Muscle of arm (tissue), 1 donor: ENCODE measurements at regions not wholly inside any gene's neighbourhood (a gene's known extent, or its start where the extent isn't known, plus 50 kb on each side); places are given as distances from the start of the nearest gene placed in this dataset.
"Not testable (repeated sequence)": the region's sequence is repeated elsewhere in the genome, so short reads cannot be mapped to it uniquely, and the experiment has no call there.

Experiments used
- DNase-seq: peaks from one replicate; pipeline ENCODE4 v3.0.0-alpha.2; 2013

DNA sequence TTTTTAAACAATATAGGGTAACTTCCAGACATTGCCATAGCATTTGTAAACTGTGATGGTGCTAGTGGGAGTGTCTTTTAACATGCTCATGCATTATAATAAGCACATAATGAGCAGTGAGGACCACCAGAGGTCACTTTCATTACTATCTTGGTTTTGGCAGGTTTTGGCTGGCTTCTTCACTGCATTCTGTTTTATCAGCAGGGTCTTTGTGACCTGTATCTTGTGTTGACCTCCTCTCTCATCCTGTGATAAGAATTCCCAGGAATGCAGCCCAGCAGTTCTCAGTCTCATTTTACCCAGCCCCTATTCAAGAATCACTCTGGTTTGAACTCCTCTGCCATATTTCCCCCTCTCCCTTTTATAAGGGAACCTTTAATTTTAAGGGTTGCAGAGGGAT, 91.3 kb downstream of the ZNF467 start:
- no peak for DNase-seq

DNA sequence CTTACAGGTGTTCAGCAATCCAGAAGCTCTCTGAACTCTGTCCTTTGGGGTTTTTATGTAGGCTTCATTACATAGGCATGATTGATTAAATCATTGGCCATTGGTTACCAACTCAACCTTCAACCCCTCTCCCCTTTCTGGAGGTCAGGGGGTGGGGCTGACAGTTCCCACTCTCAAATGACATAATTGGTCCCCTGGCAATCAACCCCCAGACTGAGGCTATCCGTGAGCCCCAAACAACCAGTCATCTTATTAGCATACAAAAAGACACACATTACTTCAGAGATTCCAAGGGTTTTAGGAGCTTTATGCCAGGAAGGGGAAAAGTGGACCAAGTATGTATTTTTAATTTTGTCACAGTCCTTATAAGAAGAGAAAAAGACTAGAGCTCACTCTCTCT, 92.1 kb downstream of the ZNF467 start:
- DNase-seq, result no peak

DNA sequence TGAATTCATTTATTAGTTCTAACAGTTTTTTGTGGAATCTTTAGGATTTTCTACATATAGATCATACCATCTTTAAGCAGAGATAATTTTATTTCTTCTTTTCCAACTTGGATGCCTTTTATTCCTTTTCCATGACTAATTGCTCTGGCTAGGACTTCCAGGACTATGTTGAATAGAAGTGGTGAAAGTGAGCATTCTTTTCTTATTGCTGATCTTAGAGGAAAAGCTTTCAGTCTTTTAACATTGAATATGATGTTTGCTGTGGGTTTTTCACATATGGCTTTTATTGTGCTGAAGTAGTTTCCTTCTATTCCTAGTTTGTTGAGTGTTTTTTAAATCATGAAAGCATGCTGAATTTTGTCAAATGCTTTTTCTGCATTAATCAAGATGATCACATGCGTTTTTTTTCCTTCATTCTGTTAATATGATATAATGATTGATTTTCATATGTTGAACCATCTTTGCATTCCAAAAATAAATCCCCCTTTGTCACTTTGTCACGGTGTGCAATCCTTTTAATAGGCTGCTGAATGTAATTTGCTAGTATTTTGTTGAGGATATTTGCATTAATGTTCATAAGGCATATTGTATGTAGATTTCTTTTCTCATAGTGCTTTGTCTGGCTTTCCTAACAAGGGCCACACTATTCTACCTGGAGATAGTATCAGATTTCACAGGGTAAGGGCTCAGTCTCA, 92.9 kb downstream of the ZNF467 start:
- no peak for DNase-seq

DNA sequence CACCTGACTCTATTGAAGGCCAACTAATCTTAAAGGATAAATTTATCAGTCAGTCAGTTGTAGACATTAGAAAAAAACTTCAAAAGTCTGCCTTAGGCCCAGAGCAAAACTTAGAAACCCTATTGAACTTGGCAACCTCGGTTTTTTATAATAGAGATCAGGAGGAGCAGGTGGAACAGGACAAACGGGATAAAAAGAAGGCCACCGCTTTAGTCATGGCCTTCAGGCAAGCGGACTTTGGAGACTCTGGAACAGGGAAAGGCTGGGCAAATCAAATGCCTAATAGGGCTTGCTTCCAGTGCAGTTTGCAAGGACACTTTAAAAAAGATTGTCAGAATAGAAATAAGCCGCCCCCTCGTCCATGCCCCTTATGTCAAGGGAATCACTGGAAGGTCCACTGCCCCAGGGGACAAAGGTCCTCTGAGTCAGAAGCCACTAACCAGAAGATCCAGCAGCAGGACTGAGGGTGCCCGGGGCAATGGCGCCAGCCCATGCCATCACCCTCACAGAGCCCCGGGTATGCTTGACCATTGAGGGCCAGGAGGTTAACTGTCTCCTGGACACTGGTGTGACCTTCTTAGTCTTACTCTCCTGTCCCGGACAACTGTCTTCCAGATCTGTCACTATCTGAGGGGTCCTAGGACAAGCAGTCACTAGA, 98.5 kb downstream of the ZNF467 start:
- not testable (repeated sequence) for DNase-seq

DNA sequence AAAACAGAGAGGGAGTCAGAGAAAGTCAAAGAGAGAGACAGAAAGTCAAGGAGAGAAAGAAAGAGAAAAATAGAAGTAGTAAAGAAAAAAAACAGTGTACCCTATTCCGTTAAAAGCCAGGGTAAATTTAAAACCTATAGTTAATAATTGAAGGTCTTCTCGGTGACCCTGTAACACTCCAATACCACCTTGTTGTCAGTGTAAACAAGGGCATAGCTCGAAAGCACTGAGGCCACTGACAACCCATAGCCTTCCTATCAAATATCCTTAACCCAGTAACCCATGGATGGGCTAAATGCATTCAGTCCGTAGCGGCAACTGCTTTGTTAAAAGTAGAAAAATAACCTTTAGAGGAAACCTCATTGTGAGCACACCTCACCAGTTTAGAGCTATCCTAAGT, 100.4 kb downstream of the ZNF467 start:
- DNase-seq, result no peak

DNA sequence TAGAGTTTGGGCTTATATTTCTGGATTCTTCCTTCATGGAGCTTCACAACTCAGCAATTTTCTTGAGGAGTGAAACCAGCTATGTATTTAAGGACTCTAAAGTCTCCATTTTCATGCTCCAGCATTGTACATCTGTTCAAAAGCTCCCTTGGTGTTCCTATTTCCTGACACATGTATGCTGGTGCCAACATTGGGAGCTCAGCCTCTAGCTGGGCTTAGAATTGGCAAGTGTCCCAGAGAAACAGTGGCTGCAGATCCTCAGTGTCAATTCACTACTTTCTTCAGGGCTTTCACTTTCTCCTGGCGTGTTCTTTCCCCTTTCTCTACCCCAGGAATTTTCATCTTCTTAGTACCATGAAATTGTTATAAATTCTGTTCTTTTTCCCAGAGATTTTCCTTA, 103.1 kb downstream of the ZNF467 start:
- DNase-seq, result peak; percentile 54

DNA sequence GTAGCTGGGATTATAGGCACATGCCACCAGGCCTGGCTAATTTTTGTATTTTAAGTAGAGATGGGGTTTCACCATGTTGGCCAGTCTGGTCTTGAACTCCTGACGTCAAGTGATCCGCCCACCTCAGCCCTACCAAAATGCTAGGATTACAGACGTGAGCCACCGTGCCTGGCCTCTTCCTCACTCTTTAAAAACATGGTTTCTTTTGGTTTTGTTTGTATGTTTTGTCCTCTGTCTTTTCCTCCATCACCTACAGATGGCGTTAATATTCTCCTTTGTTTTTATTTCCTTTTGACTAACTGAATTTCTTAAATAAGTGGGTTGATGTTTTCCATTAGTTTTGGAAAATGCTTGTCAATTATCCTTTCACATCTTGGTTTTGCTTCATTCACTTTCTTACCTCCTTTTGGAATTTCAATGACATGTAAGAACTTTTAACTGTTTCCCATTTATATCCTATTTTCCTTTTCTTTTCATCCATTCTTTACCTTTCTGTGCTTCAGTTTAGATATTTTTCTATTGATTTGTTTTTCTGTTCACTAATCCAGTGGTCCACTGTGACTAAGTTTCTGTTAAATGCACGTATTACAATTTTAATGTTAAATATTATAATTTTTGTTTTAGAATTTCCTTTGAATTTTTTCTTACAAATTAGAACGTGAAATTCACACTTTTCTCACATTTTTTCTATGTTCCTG, 104.1 kb downstream of the ZNF467 start:
- DNase-seq, result no peak

DNA sequence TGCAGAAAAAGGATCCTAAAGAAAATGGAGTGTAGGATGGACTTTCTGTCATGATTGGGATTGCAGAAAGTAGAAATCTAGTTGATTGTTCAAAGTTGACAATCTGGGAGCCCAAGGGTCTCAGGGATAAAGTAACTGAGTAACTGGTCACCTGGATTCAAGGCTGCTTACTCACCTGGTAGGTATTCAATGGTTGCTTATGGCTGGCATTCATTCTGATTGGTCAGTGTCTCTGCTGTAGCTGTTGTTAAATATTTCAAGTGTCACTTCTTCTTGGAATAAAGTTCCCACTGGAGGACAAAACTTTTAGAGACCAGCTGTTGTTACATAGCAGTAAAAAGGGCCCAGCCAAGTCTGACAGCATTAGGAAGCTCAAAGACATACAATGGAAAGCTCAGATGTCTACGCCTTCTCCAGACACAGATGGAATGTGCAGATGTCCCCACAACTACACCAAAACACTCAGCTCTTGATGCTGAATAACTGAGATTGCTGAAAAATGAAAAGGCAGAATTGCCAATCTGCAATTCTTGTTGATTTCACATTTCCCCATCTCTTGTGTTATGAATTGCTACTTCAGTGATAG, 106.9 kb downstream of the ZNF467 start:
- no peak for DNase-seq

DNA sequence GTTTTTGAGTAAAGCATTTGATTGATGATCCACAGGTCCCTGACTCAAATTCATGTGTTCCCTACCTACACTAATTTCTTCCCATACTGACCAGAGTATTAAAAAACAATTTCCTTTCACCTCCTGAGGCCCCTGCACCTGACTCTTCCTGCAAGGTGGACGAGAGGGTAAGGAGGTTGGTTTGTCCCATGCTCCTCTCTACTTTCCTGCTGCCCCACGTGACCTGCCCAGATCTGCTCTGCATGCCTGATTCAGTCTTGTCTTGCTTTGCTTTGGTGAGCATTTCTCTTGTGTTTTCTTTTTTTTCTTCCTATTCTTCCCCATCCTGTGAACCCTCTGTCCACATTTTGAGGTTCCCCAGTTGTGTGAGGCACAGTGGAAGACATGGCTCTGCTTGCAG, 107.8 kb downstream of the ZNF467 start:
- not testable (repeated sequence) for DNase-seq

DNA sequence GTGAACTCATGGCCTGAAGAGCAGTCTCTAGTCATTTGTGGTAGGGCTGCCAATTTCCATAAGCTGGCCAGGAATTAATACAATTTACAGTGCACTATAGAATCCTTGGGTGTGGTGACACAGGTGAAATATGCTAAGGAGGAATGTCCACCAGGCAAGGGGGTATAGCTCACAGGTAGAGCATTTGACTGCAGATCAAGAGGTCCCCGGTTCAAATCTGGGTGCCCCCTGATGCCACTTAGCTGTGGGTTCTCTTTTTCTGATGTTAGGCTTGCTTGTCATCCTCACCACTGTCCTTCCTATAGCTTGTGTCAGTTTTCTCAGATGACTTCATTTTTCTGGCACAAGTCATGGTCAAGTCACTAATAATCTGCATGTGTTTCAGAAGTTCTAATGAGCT, 108.7 kb downstream of the ZNF467 start:
- no peak for DNase-seq

DNA sequence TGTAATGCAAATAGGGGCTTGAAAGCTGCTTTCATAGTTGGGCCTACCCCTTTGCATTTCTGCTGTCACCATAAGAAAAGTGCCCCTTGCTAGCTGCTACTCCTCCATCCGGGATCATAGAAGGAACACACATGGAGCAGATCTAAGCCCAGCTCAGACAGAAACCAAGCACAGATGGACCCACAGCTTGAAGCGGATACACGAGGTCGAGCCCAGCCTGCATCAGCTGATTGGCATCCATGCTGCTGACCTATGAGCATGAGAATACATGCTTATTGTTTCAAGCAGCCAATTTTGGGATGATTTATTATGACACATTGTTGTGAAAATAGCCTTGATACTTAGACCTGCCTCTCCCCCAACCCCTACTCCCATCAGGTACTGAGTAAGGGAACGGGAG, 109.2 kb downstream of the ZNF467 start:
- no peak for DNase-seq

DNA sequence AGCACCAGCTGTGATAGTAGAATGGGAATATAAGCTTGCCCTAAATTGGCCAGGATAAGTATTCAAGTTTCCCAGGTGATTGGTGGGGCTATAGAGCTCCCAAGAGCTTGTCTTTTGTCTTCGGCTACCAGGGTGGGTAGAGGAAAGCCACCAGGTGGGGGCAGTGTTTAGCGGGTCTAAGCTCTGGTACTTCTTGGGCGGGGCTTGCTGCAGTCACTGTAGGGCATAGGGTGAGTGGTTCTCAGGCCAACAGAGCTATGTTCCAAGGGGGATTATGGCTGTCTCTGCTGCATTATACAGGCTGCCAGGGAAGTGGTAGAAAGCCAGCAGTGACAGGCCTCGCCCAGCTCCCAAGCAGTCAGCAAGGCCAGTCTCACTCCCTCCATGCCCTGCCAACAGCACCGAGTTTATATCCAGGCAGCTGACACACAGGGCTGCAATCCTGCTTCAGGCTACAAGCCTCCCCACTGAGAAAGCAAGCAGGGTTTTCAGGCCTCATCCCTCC, 110.7 kb downstream of the ZNF467 start:
- peak; percentile 38 for DNase-seq

DNA sequence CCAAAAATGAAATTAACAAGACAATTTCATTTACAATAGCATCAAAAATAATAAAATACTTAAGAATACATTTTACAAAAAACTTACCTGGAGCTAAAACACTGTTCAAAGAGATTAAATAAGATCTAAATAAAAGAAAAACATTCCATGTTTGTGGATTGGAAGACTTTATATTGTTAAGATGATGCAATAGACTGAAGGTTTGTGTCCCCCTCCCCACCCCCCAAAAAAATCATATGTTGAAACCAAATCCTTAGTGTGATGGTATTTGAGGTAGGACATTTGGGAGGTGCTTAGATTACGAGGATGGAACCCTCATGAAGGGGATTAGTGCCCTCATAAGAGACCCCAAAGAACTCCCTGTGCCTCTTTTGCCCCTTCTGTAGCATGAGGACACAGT, 117.6 kb downstream of the ZNF467 start:
- DNase-seq, result no peak

DNA sequence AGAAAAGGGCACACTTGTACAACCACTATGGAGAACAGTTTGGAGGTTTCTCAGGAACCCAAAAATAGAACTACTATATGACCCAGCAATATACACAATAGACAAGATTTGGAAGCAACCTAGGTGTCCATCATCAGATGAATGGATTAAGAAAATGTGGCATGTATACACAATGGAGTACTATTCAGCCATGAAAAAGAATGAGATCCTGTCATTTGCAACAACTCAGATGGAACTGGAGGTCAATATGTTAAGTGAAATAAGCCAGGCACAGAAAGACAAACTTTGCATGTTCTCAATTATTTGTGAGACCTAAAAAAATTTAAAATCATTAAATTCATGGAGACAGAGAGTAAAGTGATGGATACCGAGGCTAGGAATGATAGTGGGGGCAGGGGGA, 118.8 kb downstream of the ZNF467 start:
- no peak for DNase-seq

DNA sequence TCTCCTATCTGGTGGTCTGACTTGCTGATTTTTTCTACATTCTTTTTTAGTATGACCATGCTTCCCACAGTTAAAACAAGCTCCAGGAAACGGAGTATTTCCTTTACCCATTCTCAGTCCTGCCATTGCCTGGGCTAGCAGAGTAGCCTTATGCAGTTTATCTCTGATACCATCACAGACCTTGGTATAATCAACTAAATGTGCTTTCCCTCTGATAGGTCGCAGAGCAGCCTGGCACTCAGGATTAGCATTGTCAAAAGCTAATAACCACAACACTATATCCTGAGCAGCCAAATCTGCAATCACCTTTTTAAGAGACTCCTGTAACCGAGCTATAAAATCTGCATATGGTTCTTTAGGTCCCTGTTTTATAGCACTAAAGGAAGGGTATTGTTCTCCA, 123.2 kb downstream of the ZNF467 start:
- not testable (repeated sequence) for DNase-seq

DNA sequence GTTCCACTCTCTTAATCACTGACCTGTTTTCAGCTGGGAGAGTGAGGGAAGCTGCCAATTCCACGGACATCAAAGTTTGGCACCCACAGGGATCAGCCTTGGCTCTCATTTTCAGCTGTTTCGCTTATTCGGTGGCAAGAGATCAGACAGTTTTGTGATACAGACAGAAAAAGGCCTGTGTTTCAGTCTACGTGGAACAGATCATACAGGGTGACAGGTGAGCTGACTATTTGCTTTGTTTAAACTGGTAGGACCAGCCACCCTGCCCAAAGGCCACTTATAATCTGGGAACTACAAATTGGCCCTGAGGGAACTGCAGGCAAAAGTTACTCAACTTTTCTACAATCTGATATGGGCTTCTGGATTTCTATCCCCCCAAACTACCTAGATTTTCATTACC, 128.6 kb downstream of the ZNF467 start:
- no peak for DNase-seq

DNA sequence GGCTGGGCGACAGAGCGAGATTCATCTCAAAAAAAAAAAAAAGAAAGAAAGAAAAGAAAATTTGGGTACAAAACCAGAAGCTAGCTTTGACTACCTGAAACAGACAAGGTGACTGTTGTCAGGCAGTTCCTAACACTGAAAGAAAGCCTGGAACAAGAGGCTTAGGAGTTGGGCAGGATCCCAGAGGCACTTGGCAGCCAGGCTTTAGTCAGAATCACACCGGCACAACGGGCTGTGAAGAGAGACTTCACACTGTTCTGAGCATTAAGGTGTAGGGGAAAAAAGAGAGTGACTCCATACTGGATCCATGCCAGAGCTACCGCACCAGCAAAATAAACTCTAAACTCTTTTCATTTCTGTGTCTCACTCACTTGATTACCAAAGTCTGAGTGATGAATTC, 130.8 kb downstream of the ZNF467 start:
- no peak for DNase-seq

DNA sequence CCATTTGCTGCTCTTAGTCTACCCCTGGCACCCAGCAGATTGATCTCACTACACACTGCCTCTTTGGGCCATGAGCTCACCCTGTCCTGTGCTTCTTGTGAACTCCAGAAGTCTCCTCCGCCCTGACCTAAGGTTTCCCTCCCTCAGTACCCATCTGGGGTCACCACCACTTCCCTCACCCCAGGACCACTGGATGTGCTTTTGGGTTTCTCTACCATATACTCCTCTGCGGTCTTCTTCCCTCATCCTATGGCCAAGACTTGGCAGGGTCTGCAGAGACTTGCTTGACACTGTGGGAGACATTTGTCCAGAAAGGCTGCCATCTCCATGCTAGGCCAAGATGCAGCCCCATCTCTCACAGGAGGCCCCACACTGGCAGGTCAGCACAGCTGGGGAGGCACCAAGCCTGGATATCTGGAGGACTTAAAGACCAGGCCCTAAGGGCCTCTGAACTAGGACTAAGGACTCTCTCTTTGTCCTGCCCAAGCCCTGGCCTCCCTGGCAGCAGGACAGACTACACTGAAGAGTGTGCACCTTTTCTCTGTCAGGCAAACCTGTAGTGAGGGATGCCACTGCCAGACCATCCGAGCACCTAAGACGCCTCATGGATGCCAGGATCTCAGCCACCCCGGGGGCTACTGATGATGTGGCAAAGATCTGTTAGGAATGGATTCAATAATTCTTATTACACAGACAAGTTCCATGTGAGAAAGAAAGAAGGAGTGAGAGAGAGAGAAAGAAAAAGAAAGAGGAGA, 134.6 kb downstream of the ZNF467 start:
- no peak for DNase-seq

DNA sequence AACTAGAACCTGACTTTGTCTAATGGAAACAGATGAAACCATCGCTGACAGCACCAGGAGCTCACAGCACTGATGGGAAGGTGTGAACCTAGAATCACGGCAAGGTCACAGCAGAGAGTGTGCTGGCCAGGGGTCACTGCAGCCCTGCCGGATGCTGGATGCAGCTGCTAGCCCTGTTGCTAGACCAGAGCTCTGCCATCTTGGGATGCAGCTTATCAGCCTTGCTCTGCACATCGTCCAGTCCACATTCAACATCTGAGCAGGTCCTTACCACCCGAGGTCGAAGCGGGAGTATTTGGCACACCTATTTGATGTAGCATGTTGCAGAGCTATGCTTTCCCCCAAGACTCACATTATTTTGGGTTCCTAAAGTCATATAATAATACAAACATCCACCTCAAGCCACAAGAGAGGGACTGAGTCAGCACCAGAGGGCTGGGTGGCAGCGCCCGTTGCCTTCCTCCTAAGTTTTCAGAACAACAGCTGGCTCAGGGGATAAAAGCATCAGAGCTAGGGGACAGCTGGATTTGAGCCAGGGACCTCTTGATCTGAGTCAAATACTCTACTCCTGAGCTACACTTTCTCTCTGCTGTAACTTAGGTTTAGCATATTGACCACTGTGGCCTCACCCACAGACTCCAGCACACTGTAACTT, 135.3 kb downstream of the ZNF467 start:
- no peak for DNase-seq

DNA sequence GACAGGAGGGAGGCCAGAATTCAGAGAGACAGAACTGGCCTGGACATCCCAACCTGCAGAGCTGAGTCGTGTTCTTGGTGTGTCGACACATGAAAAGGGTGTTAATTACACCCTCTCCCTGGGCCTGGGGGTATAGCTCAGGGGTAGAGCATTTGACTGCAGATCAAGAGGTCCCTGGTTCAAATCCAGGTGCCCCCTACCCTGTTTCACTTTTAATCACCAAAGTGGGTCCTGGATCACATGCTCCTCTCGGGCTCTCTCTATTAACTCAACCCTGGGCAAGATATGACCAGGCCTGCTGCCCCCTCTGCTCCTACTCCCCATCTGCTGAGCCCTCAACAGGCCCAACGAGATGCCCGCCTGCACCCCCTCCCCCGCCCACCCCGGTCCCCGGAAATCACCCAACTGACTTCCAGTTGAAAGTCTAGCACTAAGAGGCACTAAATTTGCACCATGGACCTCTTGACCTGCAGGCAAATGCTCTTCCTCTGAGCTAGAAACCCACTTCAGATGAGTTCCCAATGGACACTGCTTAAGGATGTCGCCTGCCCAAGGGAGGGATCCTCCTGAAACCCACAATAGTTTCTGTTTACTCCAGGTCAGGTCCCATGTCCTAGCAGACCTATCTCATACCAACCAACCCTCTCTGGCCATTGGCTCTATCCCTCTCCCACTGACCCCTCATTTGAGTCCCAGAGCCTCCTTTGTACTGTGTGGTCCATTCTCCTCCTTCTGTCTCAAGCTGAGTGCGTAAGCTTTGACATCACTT, 137.6 kb downstream of the ZNF467 start:
- no peak for DNase-seq
